RWPE1 (cell line): ENCODE measurements at regions not wholly inside any gene's neighbourhood (a gene's known extent, or its start where the extent isn't known, plus 50 kb on each side); places are given as distances from the start of the nearest gene placed in this dataset.

Experiments used
- CTCF ChIA-PET: fragments of 350-600 bp; sonication (Branson Sonifier 250); formaldehyde crosslinking; extraction: SDS; loops from one replicate; lab custom pipeline; 2021; lab: Yijun Ruan, JAX
- POLR2A ChIA-PET: fragments of 400-600 bp; formaldehyde crosslinking; extraction: SDS; loops from one replicate; lab custom pipeline; 2020; ENCODE audit warnings: antibody characterized with exemption; ENCODE audit not compliant: low non-redundant PET; lab: Yijun Ruan, JAX
- DNase-seq: peaks from one replicate; pipeline ENCODE4 v3.0.0; 2012; ENCODE audit warnings: low spot score
- H3K27ac ChIP-seq: fragments of 450-650 bp; 2 replicates; pipeline ENCODE4 v1.5.1; 2017
- TF ChIP-seq, protein P1 (sequence below): fragments of 450-650 bp; conservative IDR thresholded peaks from 2 replicates; pipeline ENCODE4 v1.5.1; 2017; ENCODE audit warnings: low read depth, mild to moderate bottlenecking

DNA sequence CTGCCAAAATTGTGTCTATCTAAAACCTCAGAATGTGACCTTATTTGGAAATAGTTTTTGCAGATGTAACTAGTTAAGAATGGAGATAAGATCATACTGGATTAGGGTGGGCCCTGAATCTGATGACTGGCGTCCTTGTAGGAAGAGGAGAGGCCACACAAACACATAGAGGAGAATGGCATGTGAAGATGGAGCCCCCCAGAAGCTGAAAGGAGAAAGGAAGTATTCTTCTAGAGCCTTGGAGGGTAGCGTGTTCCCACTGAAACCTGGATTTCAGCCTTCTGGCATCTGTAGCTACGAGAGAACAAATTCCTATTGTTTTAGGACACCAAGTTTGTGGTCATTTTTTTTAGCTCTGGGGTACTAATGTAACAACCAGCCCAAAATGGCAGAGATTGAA, 423.0 kb upstream of the TPM1 start:
- CTCF ChIA-PET, result interaction anchor here (0.6 kb wide), 1 partner anchor 258 kb away, joined by 3 read pairs; no protein-coding TSS in a partner anchor

DNA sequence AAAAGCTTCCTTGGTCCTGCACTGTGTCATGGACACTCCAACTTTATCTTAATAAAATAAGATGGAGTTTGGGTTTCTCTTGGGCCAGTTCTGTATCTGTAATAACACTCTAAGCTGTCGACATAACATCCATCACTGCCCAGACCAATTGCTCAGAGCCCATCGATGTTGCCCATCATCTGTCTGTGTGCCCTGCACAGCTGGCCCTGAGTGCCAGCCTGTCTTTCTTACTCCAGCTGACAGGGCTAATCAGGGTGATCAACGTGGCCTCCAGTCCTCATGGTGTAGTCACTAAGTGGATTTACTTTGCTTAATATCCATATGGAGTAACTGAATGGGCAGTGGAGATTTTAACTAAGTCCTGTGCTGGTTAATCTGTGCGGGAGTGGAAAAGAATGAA, 419.8 kb upstream of the TPM1 start:
- no peak overlapping the region for H3K27ac ChIP-seq
- TF ChIP-seq, protein P1, sequence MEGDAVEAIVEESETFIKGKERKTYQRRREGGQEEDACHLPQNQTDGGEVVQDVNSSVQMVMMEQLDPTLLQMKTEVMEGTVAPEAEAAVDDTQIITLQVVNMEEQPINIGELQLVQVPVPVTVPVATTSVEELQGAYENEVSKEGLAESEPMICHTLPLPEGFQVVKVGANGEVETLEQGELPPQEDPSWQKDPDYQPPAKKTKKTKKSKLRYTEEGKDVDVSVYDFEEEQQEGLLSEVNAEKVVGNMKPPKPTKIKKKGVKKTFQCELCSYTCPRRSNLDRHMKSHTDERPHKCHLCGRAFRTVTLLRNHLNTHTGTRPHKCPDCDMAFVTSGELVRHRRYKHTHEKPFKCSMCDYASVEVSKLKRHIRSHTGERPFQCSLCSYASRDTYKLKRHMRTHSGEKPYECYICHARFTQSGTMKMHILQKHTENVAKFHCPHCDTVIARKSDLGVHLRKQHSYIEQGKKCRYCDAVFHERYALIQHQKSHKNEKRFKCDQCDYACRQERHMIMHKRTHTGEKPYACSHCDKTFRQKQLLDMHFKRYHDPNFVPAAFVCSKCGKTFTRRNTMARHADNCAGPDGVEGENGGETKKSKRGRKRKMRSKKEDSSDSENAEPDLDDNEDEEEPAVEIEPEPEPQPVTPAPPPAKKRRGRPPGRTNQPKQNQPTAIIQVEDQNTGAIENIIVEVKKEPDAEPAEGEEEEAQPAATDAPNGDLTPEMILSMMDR, result no peak
- DNase-seq, result no peak
- ChIA-PET POLR2A (no interaction called here), CTCF (no interaction called here)

More for the DNA sequence above, 423.0 kb upstream of the TPM1 start:
- no peak for DNase-seq
- POLR2A ChIA-PET, result no interaction called here
- H3K27ac ChIP-seq, result no peak overlapping the region
- TF ChIP-seq, protein P1, result no peak

DNA sequence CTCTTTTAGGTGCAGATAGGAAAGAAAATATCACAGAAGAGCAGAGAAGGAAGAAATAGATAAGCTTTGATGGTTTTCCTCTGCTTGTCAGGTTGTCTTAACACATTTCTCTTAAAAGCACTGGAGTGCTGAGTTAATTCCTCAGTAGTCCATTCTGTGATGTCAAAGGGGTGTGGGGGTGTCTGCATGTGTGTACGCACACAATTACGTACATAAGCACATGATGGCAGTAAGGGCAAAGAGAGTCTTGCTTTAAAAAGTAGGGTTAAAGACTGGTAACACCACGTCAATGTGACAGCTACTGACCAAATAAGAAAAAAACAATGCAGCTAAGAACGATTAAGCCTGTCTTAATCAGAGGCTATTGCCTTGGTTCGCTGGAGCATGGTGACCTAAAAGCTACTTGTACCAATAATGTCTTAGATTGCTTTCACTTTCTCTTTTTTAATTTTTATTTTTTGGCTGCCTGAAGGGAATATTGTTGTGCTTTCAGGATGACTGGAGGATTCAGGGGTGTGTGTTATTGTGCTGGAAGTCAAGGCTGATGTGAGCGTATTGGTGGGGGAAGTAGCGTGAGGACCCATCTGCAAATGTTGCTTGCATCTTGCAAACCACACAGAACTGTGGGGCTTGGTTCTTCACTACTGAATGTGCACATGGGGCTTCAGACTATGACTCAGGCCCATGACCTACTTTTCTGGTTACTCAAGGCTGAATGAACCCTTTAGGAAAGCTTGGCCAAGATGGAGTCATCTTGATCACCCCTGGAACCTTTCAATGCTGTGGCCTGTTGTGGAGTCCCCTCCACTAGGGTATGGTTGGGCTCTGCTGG, 417.8 kb upstream of the TPM1 start:
- no peak for DNase-seq
- ChIA-PET POLR2A (no interaction called here), CTCF (no interaction called here)
- TF ChIP-seq, protein P1, result no peak
- H3K27ac ChIP-seq, result no peak overlapping the region

DNA sequence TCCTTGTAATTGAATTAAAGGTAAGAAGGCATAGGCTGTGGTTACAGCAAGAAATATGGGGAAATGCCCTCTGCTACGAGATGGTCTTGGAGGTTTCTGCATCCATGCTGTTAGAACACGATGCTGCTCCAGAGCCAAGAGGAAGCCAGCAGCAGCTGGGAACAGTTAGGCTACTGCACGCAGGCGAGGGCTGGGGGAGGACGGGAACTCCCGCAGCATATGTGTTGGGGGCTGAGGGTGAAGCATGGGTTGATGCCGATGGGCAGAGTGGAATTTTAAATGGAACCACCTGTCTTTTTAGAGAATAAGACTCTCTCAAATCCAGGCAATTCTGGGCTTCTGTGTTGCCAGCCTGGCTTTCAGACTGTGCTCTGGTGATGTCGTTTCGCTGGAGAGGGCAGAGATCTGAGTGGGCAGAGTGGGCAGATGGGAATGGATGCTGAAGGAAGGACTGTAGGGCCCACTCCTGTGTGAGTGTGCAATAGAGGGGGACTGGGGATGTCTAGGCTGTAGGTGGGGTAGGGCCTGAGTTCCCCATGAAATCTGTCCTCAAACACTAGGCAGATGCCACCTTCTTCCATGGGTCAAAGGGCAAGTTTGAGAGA, 417.0 kb upstream of the TPM1 start:
- TF ChIP-seq, protein P1, result no peak
- DNase-seq, result no peak
- POLR2A ChIA-PET, result no interaction called here
- CTCF ChIA-PET, result no interaction called here
- H3K27ac ChIP-seq, result no peak overlapping the region

DNA sequence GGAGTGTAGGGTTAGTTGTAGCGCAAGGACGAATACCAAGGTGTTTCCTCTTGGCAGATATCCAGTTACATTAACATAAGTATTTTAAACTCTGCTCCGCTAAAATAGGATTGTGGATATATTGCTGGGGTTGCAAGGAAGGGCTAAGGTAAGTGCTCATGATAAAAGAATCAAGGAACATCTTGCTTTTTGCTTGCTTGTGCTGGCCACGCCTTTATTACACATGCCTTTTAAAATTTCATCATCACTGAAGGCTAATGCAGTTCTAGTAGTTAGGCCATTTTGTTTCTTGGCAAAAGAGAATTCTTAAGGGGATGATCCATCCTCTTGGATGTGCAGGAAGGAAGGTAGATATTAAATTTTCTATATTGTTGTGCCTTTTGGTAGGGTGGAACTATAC, 415.6 kb upstream of the TPM1 start:
- ChIA-PET POLR2A (no interaction called here), CTCF (no interaction called here)
- no peak overlapping the region for H3K27ac ChIP-seq
- no peak for DNase-seq
- TF ChIP-seq, protein P1, result no peak

DNA sequence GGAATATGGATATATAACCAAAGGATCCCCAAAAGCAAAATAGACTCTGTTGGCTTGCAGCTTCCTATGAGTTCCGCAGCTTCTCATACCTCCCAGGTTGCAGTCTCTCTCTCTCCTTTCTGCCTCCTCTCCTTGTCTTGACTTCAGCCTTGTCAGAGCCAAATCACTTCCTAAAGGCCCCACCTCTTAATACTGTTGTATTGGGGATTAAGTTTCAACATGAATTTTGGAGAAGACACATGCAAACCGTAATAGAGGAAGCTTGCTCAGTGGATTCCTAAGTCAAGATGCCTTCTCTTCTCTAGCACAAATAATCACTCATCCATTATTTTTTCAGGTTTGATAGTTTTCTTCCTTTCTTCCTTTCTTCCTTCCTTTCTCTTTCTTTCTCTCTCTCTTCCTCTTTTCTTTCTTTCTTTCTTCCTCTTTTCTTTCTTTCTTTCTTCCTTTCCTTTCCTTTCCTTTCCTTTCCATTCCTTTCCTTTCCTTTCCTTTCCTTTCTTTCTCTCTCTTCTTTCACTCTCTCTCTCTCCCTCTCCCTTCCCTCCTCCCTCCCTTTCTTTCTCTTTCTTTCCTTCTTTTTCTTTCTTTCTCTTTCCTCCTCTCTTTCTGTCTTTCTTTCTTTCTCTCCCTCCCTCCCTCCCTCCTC, 411.3 kb upstream of the TPM1 start:
- ChIA-PET POLR2A (no interaction called here), CTCF (interaction anchor here (0.7 kb wide), 1 partner anchor 471 kb away, joined by 3 read pairs; no protein-coding TSS in a partner anchor)
- no peak for DNase-seq
- TF ChIP-seq, protein P1, result no peak
- H3K27ac ChIP-seq, result no peak overlapping the region
